Sigmoid colon (tissue), 6 donors: ENCODE measurements at regions not wholly inside any gene's neighbourhood (a gene's known extent, or its start where the extent isn't known, plus 50 kb on each side); places are given as distances from the start of the nearest gene placed in this dataset.

Experiments
- DNase-seq: peaks from one replicate; pipeline ENCODE4 v3.0.0-alpha.2; 2019
- H3K27ac ChIP-seq, 4 donors: fragments of 200-600 bp; sonication (generic); one replicate each; pipeline ENCODE4 v1.5.1; 2016 to 2019; ENCODE audit warnings: mild to moderate bottlenecking in 1 of 4
- H3K27me3 ChIP-seq, 3 donors: fragments of 200-600 bp; sonication (generic); one replicate each; pipeline ENCODE4 v1.5.1; 2019; ENCODE audit warnings: mild to moderate bottlenecking in 1 of 3
- H3K36me3 ChIP-seq, 4 donors: fragments of 200-600 bp; sonication (generic); one replicate each; pipeline ENCODE4 v1.5.1; 2016 to 2019
- H3K4me1 ChIP-seq, 4 donors: fragments of 200-600 bp; sonication (generic); one replicate each; pipeline ENCODE4 v1.5.1; 2017 to 2019
- H3K4me3 ChIP-seq, 4 donors: fragments of 200-600 bp; sonication (generic); one replicate each; pipeline ENCODE4 v1.5.1; 2017 to 2019; ENCODE audit warnings: mild to moderate bottlenecking in 2 of 4, moderate library complexity in 1 of 4
- H3K9me3 ChIP-seq, 4 donors: fragments of 200-600 bp in 3 of 4; sonication (generic) in 3 of 4; one replicate each; pipeline versions ENCODE4 v1.5.1 to v1.6.1; 2013 to 2019
- EP300 ChIP-seq, 4 donors: sonication (generic); formaldehyde crosslinking; IDR thresholded peaks; one replicate each; pipeline ENCODE4 v1.6.1; 2017; ENCODE audit warnings: antibody characterized with exemption in 4 of 4
- POLR2A ChIP-seq, 2 donors: fragments of 450-650 bp; IDR thresholded peaks; one replicate each; pipeline ENCODE4 v1.6.1; 2016; ENCODE audit warnings: antibody characterized with exemption in 2 of 2, mild to moderate bottlenecking in 2 of 2, moderate library complexity in 2 of 2
- POLR2AphosphoS5 ChIP-seq, 4 donors: sonication (generic); formaldehyde crosslinking; IDR thresholded peaks; one replicate each; pipeline ENCODE4 v1.6.1; 2017; ENCODE audit warnings: antibody characterized with exemption in 4 of 4
- WGBS, 2 donors: extraction: QIAGEN DNeasy Blood & Tissue Kit; methylation state at CpG; one replicate each; pipeline ENCODE4 v1.1.7; 2013; 5-methylcytosine and 5-hydroxymethylcytosine counted together
- intact Hi-C: fragments of 100-400 bp; cut with DNase I; formaldehyde crosslinking; loops from one replicate; pipeline ENCODE4 v1.15.1; 2023
- TF ChIP-seq, protein P1 (sequence below), 4 experiments: fragments of 450-650 bp in 3 of 4; fragments of 200-600 bp in 1 of 4; IDR thresholded peaks; one replicate each; pipeline ENCODE4 v1.5.1; 2016 to 2019; ENCODE audit warnings: antibody characterized with exemption in 4 of 4, mild to moderate bottlenecking in 3 of 4, moderate library complexity in 2 of 4
- donor health status: healthy with polysubstance abuse.
- donor health status: healthy.

DNA sequence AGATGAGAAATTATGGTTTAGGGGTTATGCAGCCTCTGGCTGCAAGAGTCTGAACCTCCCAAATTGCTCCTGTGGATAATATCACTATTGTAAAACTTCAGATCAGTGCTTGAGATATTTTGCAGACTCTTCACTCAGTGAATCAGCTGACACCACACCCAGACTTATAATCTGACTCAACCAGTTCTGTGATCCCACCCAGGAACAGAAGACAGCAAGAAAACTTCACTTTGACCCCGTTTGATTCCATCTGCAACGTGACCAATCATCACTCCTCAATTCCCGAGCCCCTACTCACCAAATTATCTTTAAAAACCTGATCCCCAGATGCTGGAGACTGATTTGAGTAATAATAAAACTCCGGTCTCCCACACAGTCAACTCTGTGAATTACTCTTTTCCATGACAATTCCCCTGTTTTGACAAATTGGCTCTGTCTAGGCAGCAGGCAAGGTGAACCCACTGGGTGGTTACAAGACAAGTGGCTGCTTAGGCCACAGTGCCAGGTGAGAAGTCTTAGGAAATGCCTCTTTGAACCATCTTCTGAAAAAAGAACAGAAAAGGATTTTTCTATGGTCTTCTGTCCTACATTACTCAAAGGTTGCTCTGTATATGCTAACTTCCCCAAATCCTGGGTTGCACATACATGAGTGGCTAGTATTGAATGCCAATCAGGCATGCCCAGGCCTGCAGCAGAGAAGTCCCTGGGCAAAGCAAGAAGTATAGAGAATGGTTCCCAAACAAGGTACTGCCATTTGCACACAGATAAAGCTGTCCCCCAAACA is 588.0 kb downstream of the PRELID2 start:
- Histone ChIP-seq H3K27me3 (no peaks in the 10 kb centered on the region), H3K4me1 (peaks cover 0 to 17% (median 3%) of the 10 kb centered on the region in 4 donors), H3K27ac (no peak overlapping the region), H3K9me3 (no peaks in the 10 kb centered on the region), H3K36me3 (no peaks in the 10 kb centered on the region), H3K4me3 (no peak overlapping the region)
- TF ChIP-seq POLR2A (IDR thresholded peaks at IDR 0.05) (no peak), EP300 (IDR thresholded peaks at IDR 0.05) (no peak), POLR2AphosphoS5 (IDR thresholded peaks at IDR 0.05) (no peak)
- TF ChIP-seq, protein P1, sequence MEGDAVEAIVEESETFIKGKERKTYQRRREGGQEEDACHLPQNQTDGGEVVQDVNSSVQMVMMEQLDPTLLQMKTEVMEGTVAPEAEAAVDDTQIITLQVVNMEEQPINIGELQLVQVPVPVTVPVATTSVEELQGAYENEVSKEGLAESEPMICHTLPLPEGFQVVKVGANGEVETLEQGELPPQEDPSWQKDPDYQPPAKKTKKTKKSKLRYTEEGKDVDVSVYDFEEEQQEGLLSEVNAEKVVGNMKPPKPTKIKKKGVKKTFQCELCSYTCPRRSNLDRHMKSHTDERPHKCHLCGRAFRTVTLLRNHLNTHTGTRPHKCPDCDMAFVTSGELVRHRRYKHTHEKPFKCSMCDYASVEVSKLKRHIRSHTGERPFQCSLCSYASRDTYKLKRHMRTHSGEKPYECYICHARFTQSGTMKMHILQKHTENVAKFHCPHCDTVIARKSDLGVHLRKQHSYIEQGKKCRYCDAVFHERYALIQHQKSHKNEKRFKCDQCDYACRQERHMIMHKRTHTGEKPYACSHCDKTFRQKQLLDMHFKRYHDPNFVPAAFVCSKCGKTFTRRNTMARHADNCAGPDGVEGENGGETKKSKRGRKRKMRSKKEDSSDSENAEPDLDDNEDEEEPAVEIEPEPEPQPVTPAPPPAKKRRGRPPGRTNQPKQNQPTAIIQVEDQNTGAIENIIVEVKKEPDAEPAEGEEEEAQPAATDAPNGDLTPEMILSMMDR (IDR thresholded peaks at IDR 0.05): no peak
- DNase-seq: no peak
- intact Hi-C loops: no loop called here
- WGBS, 2 donors: 57 to 77% methylated on average over 4 of the region's 4 CpGs

DNA sequence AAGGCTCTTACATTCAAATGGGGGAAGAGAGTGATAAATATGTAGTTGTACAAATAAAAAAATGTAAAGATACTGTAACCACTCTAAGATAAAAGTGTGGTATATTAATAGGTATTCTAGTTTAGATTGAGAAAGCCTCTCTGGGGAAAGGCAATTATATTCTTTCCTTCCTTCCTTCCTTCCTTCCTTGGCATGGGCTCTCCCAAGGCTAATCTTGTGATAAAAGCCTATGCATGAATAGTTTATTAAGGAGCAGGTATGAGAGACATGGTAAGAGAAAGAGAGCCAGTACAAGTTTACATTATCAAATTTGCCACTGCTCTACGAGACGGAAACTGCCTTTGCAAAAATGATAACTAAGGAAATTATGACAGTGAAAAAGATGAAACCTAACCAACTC is 588.8 kb downstream of the PRELID2 start:
- Histone ChIP-seq H3K4me1 (peaks cover 0 to 17% (median 3%) of the 10 kb centered on the region in 4 donors), H3K9me3 (no peaks in the 10 kb centered on the region), H3K27ac (no peak overlapping the region), H3K27me3 (no peaks in the 10 kb centered on the region), H3K4me3 (no peak overlapping the region), H3K36me3 (no peaks in the 10 kb centered on the region)
- TF ChIP-seq EP300 (IDR thresholded peaks at IDR 0.05) (no peak), POLR2A (IDR thresholded peaks at IDR 0.05) (no peak), POLR2AphosphoS5 (IDR thresholded peaks at IDR 0.05) (no peak)
- TF ChIP-seq, protein P1 (IDR thresholded peaks at IDR 0.05): no peak
- intact Hi-C loops: no loop called here
- no peak for DNase-seq
- 95 to 96% methylated on average over 2 of the region's 2 CpGs for WGBS, 2 donors

DNA sequence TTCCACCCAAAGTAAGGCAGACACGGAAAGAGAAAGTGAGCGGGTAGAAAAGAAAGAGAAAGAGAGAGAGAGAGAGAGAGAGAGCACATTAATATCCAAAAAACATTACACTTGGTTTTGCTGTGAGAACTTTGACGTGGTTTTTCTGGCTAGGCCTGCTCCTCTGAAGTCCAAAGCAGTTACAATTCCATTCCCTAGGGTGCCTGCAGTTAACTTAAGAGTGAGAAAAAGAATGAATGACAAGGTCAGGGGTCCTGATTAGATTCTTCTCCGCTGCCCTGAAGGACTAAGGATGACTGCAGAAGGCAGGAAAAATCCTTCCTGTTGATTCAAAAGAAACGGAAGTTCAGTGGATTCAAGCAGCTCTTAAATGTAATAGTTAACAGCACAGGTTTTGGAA is 589.8 kb downstream of the PRELID2 start:
- H3K4me3 ChIP-seq: no peak overlapping the region
- WGBS, 2 donors: 68 to 80% methylated on average over 5 of the region's 5 CpGs
- H3K9me3 ChIP-seq: no peaks in the 10 kb centered on the region
- TF ChIP-seq POLR2A (IDR thresholded peaks at IDR 0.05): no peak
- TF ChIP-seq, protein P1 (IDR thresholded peaks at IDR 0.05): no peak
- TF ChIP-seq EP300 (IDR thresholded peaks at IDR 0.05): no peak
- no peak for TF ChIP-seq POLR2AphosphoS5 (IDR thresholded peaks at IDR 0.05)
- peaks cover 0 to 17% (median 3%) of the 10 kb centered on the region in 4 donors for H3K4me1 ChIP-seq
- intact Hi-C loops: no loop called here
- no peak for DNase-seq
- no peaks in the 10 kb centered on the region for H3K27me3 ChIP-seq
- H3K27ac ChIP-seq: no peak overlapping the region
- H3K36me3 ChIP-seq: no peaks in the 10 kb centered on the region

DNA sequence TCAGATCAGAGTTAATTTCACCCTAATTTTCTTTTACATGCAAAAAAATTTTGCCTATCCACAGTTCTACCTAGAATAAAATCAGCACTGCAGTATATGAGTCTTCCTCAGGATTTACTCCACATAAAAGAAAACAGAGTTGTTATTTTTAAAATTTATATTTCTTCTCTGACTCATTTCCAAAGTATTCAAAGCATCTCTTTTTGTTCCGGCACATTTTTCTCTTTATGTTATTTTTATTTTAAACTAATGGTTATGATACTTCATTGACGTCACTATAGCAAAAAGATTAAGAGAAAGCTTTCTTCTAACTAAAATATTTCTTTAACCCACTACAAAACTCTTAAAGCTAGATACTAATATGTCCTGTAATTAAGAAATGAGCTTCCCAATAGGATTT is 590.4 kb downstream of the PRELID2 start:
- Histone ChIP-seq H3K9me3 (no peaks in the 10 kb centered on the region), H3K27me3 (no peaks in the 10 kb centered on the region), H3K4me3 (no peak overlapping the region), H3K27ac (peak overlapping the region in 1 of 4 donors; percentile 14), H3K36me3 (no peaks in the 10 kb centered on the region), H3K4me1 (peaks cover 0 to 17% (median 3%) of the 10 kb centered on the region in 4 donors)
- intact Hi-C loops: no loop called here
- TF ChIP-seq, protein P1 (IDR thresholded peaks at IDR 0.05): no peak
- no peak for TF ChIP-seq POLR2A (IDR thresholded peaks at IDR 0.05)
- no peak for TF ChIP-seq POLR2AphosphoS5 (IDR thresholded peaks at IDR 0.05)
- no peak for TF ChIP-seq EP300 (IDR thresholded peaks at IDR 0.05)
- DNase-seq: no peak
- WGBS, 2 donors: 71 to 82% methylated on average over 2 of the region's 2 CpGs
